ENCODE measurements at regions not wholly inside any gene's neighbourhood (a gene's known extent, or its start where the extent isn't known, plus 50 kb on each side); places are given as distances from the start of the nearest gene placed in this dataset.
A peak's percentile ranks its signal among the peaks of the same experiment; 100 is the strongest.

- H3K27ac Mint-ChIP-seq = peak overlapping the region; percentile 98
- POLR2A ChIA-PET = interaction anchor here (0.6 to 2.7 kb wide), 26 partner anchors 10 to 404 kb away, joined by 3 to 68 read pairs (median 5); partner anchors contain the start of genes CUL1, EZH2, PDIA4 and ZNF398
- ATAC-seq (ENCODE audit: poor library complexity) = peak; percentile 69
Measured at GRCh38 chr7:148940702-148941597, 56.9 kb upstream of the EZH2 start.

GRCh38 chr7:148939128-148939755, 55.2 kb upstream of the EZH2 start:
- no peak for DNase-seq
- Mint-ChIP-seq H3K27ac (peak overlapping the region; percentile 42), H3K4me3 (peak overlapping the region; percentile 83), H3K27me3 (no peaks in the 10 kb centered on the region), H3K4me1 (ENCODE audit: low read depth) (peaks cover 27% of the 10 kb centered on the region), H3K9me3 (no peaks in the 10 kb centered on the region), H3K36me3 (ENCODE audit: low read depth) (peaks cover 10% of the 10 kb centered on the region)
- POLR2A ChIA-PET = interaction anchor here (0.7 to 1.4 kb wide), 2 partner anchors 56 to 241 kb away, joined by 4 to 5 read pairs; partner anchors contain the start of gene CUL1
- no peak for ATAC-seq (ENCODE audit: poor library complexity)
- intact Hi-C loops (cut with DNase I, micrococcal nuclease) = loop anchor here in 1 of 2 experiments (2.0 to 5.0 kb wide), 2 partner anchors 52 to 82 kb away; no protein-coding TSS in a partner anchor
- Histone ChIP-seq H3K27ac (ENCODE audit: low read depth in 1 of 2, low read length in 2 of 2) (no peak overlapping the region), H3K36me3 (ENCODE audit: insufficient read depth, low read length) (no peaks in the 10 kb centered on the region), H3K27me3 (ENCODE audit: control insufficient read depth in 1 of 2, insufficient read depth in 2 of 2, low read length in 2 of 2) (no peaks in the 10 kb centered on the region), H3K9me3 (ENCODE audit: control insufficient read depth in 1 of 2, insufficient read depth in 1 of 2, low read length in 2 of 2) (no peaks in the 10 kb centered on the region), H3K4me1 (ENCODE audit: insufficient read depth, low read length) (peaks cover 7% of the 10 kb centered on the region), H3K4me3 (ENCODE audit: low read length) (no peak overlapping the region)
- no peak for TF ChIP-seq CTCF (IDR thresholded peaks at IDR 0.05)
- CTCF ChIA-PET = interaction anchor here (1.0 kb wide), 1 partner anchor 27 kb away, joined by 3 read pairs; no protein-coding TSS in a partner anchor

More at GRCh38 chr7:148940702-148941597, 56.9 kb upstream of the EZH2 start:
- no peaks in the 10 kb centered on the region for H3K9me3 ChIP-seq (ENCODE audit: control insufficient read depth in 1 of 2, insufficient read depth in 1 of 2, low read length in 2 of 2)
- peak overlapping the region; percentile 89 for H3K4me3 ChIP-seq (ENCODE audit: low read length)
- peak; percentile 37 to 87 (median 57) for DNase-seq
- intact Hi-C loops (cut with DNase I, micrococcal nuclease) = loop anchor here (1.0 to 5.0 kb wide), 6 partner anchors 22 to 244 kb away; partner anchors contain the start of genes CUL1 (in 1 of the 2) and EZH2 (in 1 of the 2)
- H3K36me3 Mint-ChIP-seq (ENCODE audit: low read depth) = peaks cover 10% of the 10 kb centered on the region
- H3K27me3 ChIP-seq (ENCODE audit: control insufficient read depth in 1 of 2, insufficient read depth in 2 of 2, low read length in 2 of 2) = no peaks in the 10 kb centered on the region
- H3K4me1 Mint-ChIP-seq (ENCODE audit: low read depth) = peaks cover 27% of the 10 kb centered on the region
- H3K27me3 Mint-ChIP-seq = no peaks in the 10 kb centered on the region
- H3K4me1 ChIP-seq (ENCODE audit: insufficient read depth, low read length) = peaks cover 7% of the 10 kb centered on the region
- no peak for TF ChIP-seq CTCF (IDR thresholded peaks at IDR 0.05)
- peak overlapping the region; percentile 97 for H3K4me3 Mint-ChIP-seq
- H3K36me3 ChIP-seq (ENCODE audit: insufficient read depth, low read length) = no peaks in the 10 kb centered on the region
- CTCF ChIA-PET = interaction anchor here (0.8 to 2.3 kb wide), 11 partner anchors 22 to 366 kb away, joined by 3 to 28 read pairs (median 6); partner anchors contain the start of gene EZH2
- H3K27ac ChIP-seq (ENCODE audit: low read depth in 1 of 2, low read length in 2 of 2) = peak overlapping the region; percentile 87 to 88
- no peaks in the 10 kb centered on the region for H3K9me3 Mint-ChIP-seq

GRCh38 chr7:148935451-148935850, 51.4 kb upstream of the EZH2 start:
- peaks cover 17% of the 10 kb centered on the region for H3K4me1 Mint-ChIP-seq (ENCODE audit: low read depth)
- no peak for TF ChIP-seq CTCF (IDR thresholded peaks at IDR 0.05)
- no peaks in the 10 kb centered on the region for H3K27me3 Mint-ChIP-seq
- CTCF ChIA-PET = no interaction called here
- H3K4me3 Mint-ChIP-seq = no peak overlapping the region
- ATAC-seq (ENCODE audit: poor library complexity) (no peak), DNase-seq (no peak)
- H3K9me3 ChIP-seq (ENCODE audit: control insufficient read depth in 1 of 2, insufficient read depth in 1 of 2, low read length in 2 of 2) = no peaks in the 10 kb centered on the region
- no peak overlapping the region for H3K27ac ChIP-seq (ENCODE audit: low read depth in 1 of 2, low read length in 2 of 2)
- intact Hi-C loops (cut with DNase I, micrococcal nuclease) = loop anchor here in 1 of 2 experiments (5.0 kb wide), 1 partner anchor 78 kb away; no protein-coding TSS in a partner anchor
- no peaks in the 10 kb centered on the region for H3K27me3 ChIP-seq (ENCODE audit: control insufficient read depth in 1 of 2, insufficient read depth in 2 of 2, low read length in 2 of 2)
- H3K4me1 ChIP-seq (ENCODE audit: insufficient read depth, low read length) = no peaks in the 10 kb centered on the region
- no peak overlapping the region for H3K4me3 ChIP-seq (ENCODE audit: low read length)
- no peak overlapping the region for H3K27ac Mint-ChIP-seq
- POLR2A ChIA-PET = no interaction called here
- H3K36me3 ChIP-seq (ENCODE audit: insufficient read depth, low read length) = no peaks in the 10 kb centered on the region
- no peaks in the 10 kb centered on the region for H3K9me3 Mint-ChIP-seq
- H3K36me3 Mint-ChIP-seq (ENCODE audit: low read depth) = no peaks in the 10 kb centered on the region

Data from CD4-positive, alpha-beta T cell (primary cell).